ENCODE measurements at regions not wholly inside any gene's neighbourhood (a gene's known extent, or its start where the extent isn't known, plus 50 kb on each side); places are given as distances from the start of the nearest gene placed in this dataset.

- H3K4me1 Mint-ChIP-seq, result peaks cover 14% of the 10 kb centered on the region
- peak overlapping the region; percentile 1 for H3K27ac Mint-ChIP-seq
- no peak overlapping the region for H3K4me3 Mint-ChIP-seq
- peaks cover 2% of the 10 kb centered on the region for H3K27me3 Mint-ChIP-seq (ENCODE audit: low read depth, poor library complexity)
- H3K9me3 Mint-ChIP-seq, result peaks cover 20% of the 10 kb centered on the region
- no peak for TF ChIP-seq CTCF (IDR thresholded peaks at IDR 0.05)
- no peaks in the 10 kb centered on the region for H3K36me3 Mint-ChIP-seq (ENCODE audit: low read depth)
- DNase-seq, result no peak
These were observed 347.1 kb upstream of the FAM98A start for GRCh38 chr2:33946193-33946592.

- no peaks in the 10 kb centered on the region for H3K36me3 Mint-ChIP-seq (ENCODE audit: low read depth)
- H3K9me3 Mint-ChIP-seq, result no peaks in the 10 kb centered on the region
- H3K27me3 Mint-ChIP-seq (ENCODE audit: low read depth, poor library complexity), result peaks cover 3% of the 10 kb centered on the region
- H3K27ac Mint-ChIP-seq, result no peak overlapping the region
- no peak for DNase-seq
- no peak for TF ChIP-seq CTCF (IDR thresholded peaks at IDR 0.05)
- peaks cover 8% of the 10 kb centered on the region for H3K4me1 Mint-ChIP-seq
- H3K4me3 Mint-ChIP-seq, result no peak overlapping the region
These were observed 334.1 kb upstream of the FAM98A start for GRCh38 chr2:33933203-33933602.

GRCh38 chr2:33931164-33931563, 332.1 kb upstream of the FAM98A start:
- no peak for DNase-seq
- peaks cover 1% of the 10 kb centered on the region for H3K27me3 Mint-ChIP-seq (ENCODE audit: low read depth, poor library complexity)
- H3K4me1 Mint-ChIP-seq, result peaks cover 9% of the 10 kb centered on the region
- peaks cover 4% of the 10 kb centered on the region for H3K9me3 Mint-ChIP-seq
- no peak overlapping the region for H3K27ac Mint-ChIP-seq
- peaks cover 5% of the 10 kb centered on the region for H3K36me3 Mint-ChIP-seq (ENCODE audit: low read depth)
- no peak for TF ChIP-seq CTCF (IDR thresholded peaks at IDR 0.05)
- no peak overlapping the region for H3K4me3 Mint-ChIP-seq

GRCh38 chr2:33929467-33929866, 330.4 kb upstream of the FAM98A start:
- Mint-ChIP-seq H3K27ac (no peak overlapping the region), H3K9me3 (peaks cover 4% of the 10 kb centered on the region), H3K36me3 (ENCODE audit: low read depth) (peaks cover 5% of the 10 kb centered on the region), H3K27me3 (ENCODE audit: low read depth, poor library complexity) (peaks cover 4% of the 10 kb centered on the region), H3K4me1 (peaks cover 25% of the 10 kb centered on the region), H3K4me3 (no peak overlapping the region)
- no peak for TF ChIP-seq CTCF (IDR thresholded peaks at IDR 0.05)
- DNase-seq, result no peak

GRCh38 chr2:33927756-33928155, 328.7 kb upstream of the FAM98A start:
- peak overlapping the region; percentile 10 for H3K27ac Mint-ChIP-seq
- no peak for DNase-seq
- no peak for TF ChIP-seq CTCF (IDR thresholded peaks at IDR 0.05)
- H3K36me3 Mint-ChIP-seq (ENCODE audit: low read depth), result peaks cover 5% of the 10 kb centered on the region
- H3K9me3 Mint-ChIP-seq, result peaks cover 4% of the 10 kb centered on the region
- no peak overlapping the region for H3K4me3 Mint-ChIP-seq
- H3K27me3 Mint-ChIP-seq (ENCODE audit: low read depth, poor library complexity), result peaks cover 4% of the 10 kb centered on the region
- peaks cover 25% of the 10 kb centered on the region for H3K4me1 Mint-ChIP-seq

- Mint-ChIP-seq H3K27me3 (ENCODE audit: low read depth, poor library complexity) (peaks cover 4% of the 10 kb centered on the region), H3K27ac (peak overlapping the region; percentile 49)
- DNase-seq, result no peak
These were observed 326.2 kb upstream of the FAM98A start for GRCh38 chr2:33925311-33925710.

More at GRCh38 chr2:33925311-33925710, 326.2 kb upstream of the FAM98A start:
- Mint-ChIP-seq H3K9me3 (peaks cover 7% of the 10 kb centered on the region), H3K4me3 (no peak overlapping the region), H3K4me1 (peaks cover 21% of the 10 kb centered on the region), H3K36me3 (ENCODE audit: low read depth) (peaks cover 5% of the 10 kb centered on the region)
- no peak for TF ChIP-seq CTCF (IDR thresholded peaks at IDR 0.05)

All from nephron progenitor cell (in vitro differentiated cells).